RWPE2 (cell line): ENCODE measurements at regions not wholly inside any gene's neighbourhood (a gene's known extent, or its start where the extent isn't known, plus 50 kb on each side); places are given as distances from the start of the nearest gene placed in this dataset.
A peak's percentile ranks its signal among the peaks of the same experiment; 100 is the strongest.

ENCODE experiments used
- ATAC-seq: fragments of 200-7000 bp; cut with Tn5 transposase; 3 replicates; pipeline ENCODE4 v1.9.1; 2021; ENCODE audit warnings: low read depth
- DNase-seq: peaks from one replicate; pipeline ENCODE4 v3.0.0-alpha.2; 2020; ENCODE audit warnings: low spot score
- H3K27ac ChIP-seq: fragments of 450-650 bp; 2 replicates; pipeline ENCODE4 v1.5.1; 2017; ENCODE audit warnings: mild to moderate bottlenecking; ENCODE audit not compliant: poor library complexity, severe bottlenecking
- H3K27me3 ChIP-seq: fragments of 250-450 bp; sonication (Bioruptor Pico); 2 replicates; pipeline ENCODE4 v1.5.1; 2021; ENCODE audit warnings: mild to moderate bottlenecking, moderate library complexity; ENCODE audit not compliant: insufficient read depth, poor library complexity, severe bottlenecking
- H3K36me3 ChIP-seq: fragments of 250-450 bp; sonication (Bioruptor Pico); 2 replicates; pipeline ENCODE4 v1.5.1; 2020; ENCODE audit warnings: low read depth, mild to moderate bottlenecking, moderate library complexity
- H3K4me1 ChIP-seq: fragments of 250-450 bp; sonication (Bioruptor Pico); 2 replicates; pipeline ENCODE4 v1.5.1; 2021; ENCODE audit warnings: mild to moderate bottlenecking, moderate library complexity; ENCODE audit not compliant: insufficient read depth, poor library complexity, severe bottlenecking
- H3K4me3 ChIP-seq: fragments of 250-450 bp; sonication (Bioruptor Pico); 2 replicates; pipeline ENCODE4 v1.5.1; 2021; ENCODE audit warnings: mild to moderate bottlenecking, moderate library complexity; ENCODE audit not compliant: severe bottlenecking
- H3K9me3 ChIP-seq: fragments of 250-450 bp; sonication (Bioruptor Pico); 2 replicates; pipeline ENCODE4 v1.5.1; 2021; ENCODE audit warnings: mild to moderate bottlenecking, moderate library complexity; ENCODE audit not compliant: severe bottlenecking
- CTCF ChIP-seq: fragments of 450-650 bp; IDR thresholded peaks from one replicate; pipeline ENCODE4 v1.5.1; 2017; ENCODE audit warnings: mild to moderate bottlenecking, moderate library complexity; ENCODE audit not compliant: poor library complexity, severe bottlenecking

- TF ChIP-seq CTCF, result no peak
- Histone ChIP-seq H3K9me3 (peaks cover 10% of the 10 kb centered on the region), H3K4me3 (no peak overlapping the region), H3K27ac (no peak overlapping the region), H3K27me3 (no peaks in the 10 kb centered on the region), H3K36me3 (no peaks in the 10 kb centered on the region), H3K4me1 (no peaks in the 10 kb centered on the region)
- peak; percentile 40 for DNase-seq
- ATAC-seq, result no peak
Observed at GRCh38 chr2:240359695-240360094, 75.8 kb upstream of the GPC1 start.

GRCh38 chr2:240360645-240361475, 74.6 kb upstream of the GPC1 start:
- H3K4me1 ChIP-seq, result no peaks in the 10 kb centered on the region
- DNase-seq (no peak), ATAC-seq (no peak)
- TF ChIP-seq CTCF, result no peak
- peaks cover 10% of the 10 kb centered on the region for H3K9me3 ChIP-seq
- no peaks in the 10 kb centered on the region for H3K27me3 ChIP-seq
- H3K27ac ChIP-seq, result no peak overlapping the region
- H3K4me3 ChIP-seq, result no peak overlapping the region
- no peaks in the 10 kb centered on the region for H3K36me3 ChIP-seq

- Histone ChIP-seq H3K36me3 (no peaks in the 10 kb centered on the region), H3K27ac (no peak overlapping the region), H3K4me1 (no peaks in the 10 kb centered on the region), H3K4me3 (no peak overlapping the region), H3K9me3 (peaks cover 10% of the 10 kb centered on the region), H3K27me3 (no peaks in the 10 kb centered on the region)
- no peak for DNase-seq
- ATAC-seq, result no peak
- TF ChIP-seq CTCF, result no peak
Observed at GRCh38 chr2:240362216-240362755, 73.2 kb upstream of the GPC1 start.

GRCh38 chr2:240362826-240363745, 72.4 kb upstream of the GPC1 start:
- no peak for DNase-seq
- H3K27ac ChIP-seq, result no peak overlapping the region
- TF ChIP-seq CTCF, result no peak
- H3K4me3 ChIP-seq, result no peak overlapping the region
- no peak for ATAC-seq
- no peaks in the 10 kb centered on the region for H3K4me1 ChIP-seq
- no peaks in the 10 kb centered on the region for H3K27me3 ChIP-seq
- peaks cover 10% of the 10 kb centered on the region for H3K9me3 ChIP-seq
- H3K36me3 ChIP-seq, result no peaks in the 10 kb centered on the region
